T-helper 17 cell (primary cell): ENCODE measurements at regions not wholly inside any gene's neighbourhood (a gene's known extent, or its start where the extent isn't known, plus 50 kb on each side); places are given as distances from the start of the nearest gene placed in this dataset.
"Not testable (repeated sequence)": the region's sequence is repeated elsewhere in the genome, so short reads cannot be mapped to it uniquely, and the experiment has no call there.

ENCODE experiments used
- ATAC-seq: fragments of 150-1000 bp; cut with Tn5 transposase; 2 replicates; pipeline ENCODE4 v1.10.0; 2021; ENCODE audit warnings: mild to moderate bottlenecking, moderate library complexity
- DNase-seq, 3 donors: peaks; one replicate each; pipeline versions ENCODE4 v3.0.0 to v3.0.0-alpha.2; 2020 to 2021
- H3K9me3 ChIP-seq: one replicate; pipeline ENCODE4 v1.7.0; 2013; ENCODE audit warnings: low read length, mild to moderate bottlenecking; ENCODE audit not compliant: control insufficient read depth, poor library complexity, severe bottlenecking
- H3K27ac Mint-ChIP-seq: one replicate; pipeline ENCODE4 v1.8.0; 2022; ENCODE audit warnings: mild to moderate bottlenecking, moderate library complexity, mixed read lengths
- H3K27me3 Mint-ChIP-seq: one replicate; pipeline ENCODE4 v1.8.0; 2022; ENCODE audit warnings: mixed read lengths
- H3K36me3 Mint-ChIP-seq: one replicate; pipeline ENCODE4 v1.8.0; 2022; ENCODE audit warnings: low read depth, mixed read lengths
- H3K4me1 Mint-ChIP-seq: one replicate; pipeline ENCODE4 v1.8.0; 2022; ENCODE audit warnings: mild to moderate bottlenecking, mixed read lengths
- H3K4me3 Mint-ChIP-seq: one replicate; pipeline ENCODE4 v1.8.0; 2022; ENCODE audit warnings: mild to moderate bottlenecking, moderate library complexity, mixed read lengths

DNA sequence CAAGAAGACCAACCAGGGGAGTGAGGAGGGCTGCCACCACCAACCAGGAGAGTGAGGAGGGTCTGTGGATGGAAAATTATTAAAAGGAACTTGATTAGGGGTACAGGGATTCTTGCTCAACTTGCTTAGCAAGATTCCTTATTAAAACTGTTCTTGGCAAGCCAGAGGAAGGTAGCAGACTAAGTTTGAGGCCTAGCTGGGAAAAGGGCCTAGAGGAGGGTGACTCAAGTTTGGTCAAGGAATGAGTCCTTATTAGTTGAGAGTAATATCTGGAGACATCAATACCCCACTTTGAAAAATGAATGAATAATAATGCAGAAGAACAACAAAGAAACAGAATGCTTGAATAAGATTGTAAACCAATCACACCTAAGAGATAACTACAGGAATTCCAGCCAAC, 612.4 kb upstream of the ZFP42 start:
- Mint-ChIP-seq H3K36me3 (no peaks in the 10 kb centered on the region), H3K27me3 (no peaks in the 10 kb centered on the region), H3K4me3 (no peak overlapping the region), H3K4me1 (no peaks in the 10 kb centered on the region), H3K27ac (no peak overlapping the region)
- no peaks in the 10 kb centered on the region for H3K9me3 ChIP-seq
- DNase-seq (no peak), ATAC-seq (no peak)

DNA sequence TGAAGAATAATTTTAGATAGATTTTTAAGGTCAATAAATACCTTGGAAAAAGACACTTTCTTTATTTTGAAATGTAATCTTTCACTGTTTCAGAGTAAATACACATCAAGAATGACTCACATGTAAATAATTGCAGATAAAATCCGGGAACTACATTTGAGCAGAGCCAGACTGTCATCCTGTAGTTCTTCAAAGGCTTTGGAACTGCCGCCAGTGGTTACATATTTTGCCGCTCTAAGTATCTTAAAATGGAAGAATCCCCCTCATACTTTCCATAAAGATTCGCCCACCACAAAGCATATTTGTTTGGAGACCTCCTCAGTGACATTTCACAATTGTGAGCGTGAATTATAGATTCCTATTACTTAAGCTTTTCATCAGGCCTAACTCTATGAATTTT, 607.8 kb upstream of the ZFP42 start:
- H3K9me3 ChIP-seq: no peaks in the 10 kb centered on the region
- DNase-seq (no peak), ATAC-seq (no peak)
- Mint-ChIP-seq H3K4me3 (no peak overlapping the region), H3K36me3 (no peaks in the 10 kb centered on the region), H3K27me3 (no peaks in the 10 kb centered on the region), H3K4me1 (no peaks in the 10 kb centered on the region), H3K27ac (no peak overlapping the region)

DNA sequence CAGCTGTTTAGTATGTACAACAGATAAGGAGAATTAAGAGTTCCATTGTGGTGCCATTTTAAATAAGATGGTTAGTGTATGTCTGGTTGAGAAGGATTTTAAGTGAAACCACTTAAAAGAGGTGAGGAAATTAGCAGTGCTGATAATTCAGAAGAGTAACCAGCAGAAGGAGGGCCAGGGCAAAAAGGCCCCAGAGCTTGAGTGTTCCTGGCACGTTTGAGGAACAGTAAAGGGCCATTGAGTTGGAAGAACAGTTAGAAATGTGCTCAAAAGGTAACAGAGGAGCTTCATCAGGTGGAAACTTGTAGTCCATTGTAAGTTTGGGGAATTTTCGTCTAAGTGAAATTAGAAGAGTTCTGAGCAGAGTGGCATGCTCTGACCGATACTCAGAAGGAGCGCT, 606.2 kb upstream of the ZFP42 start:
- H3K27me3 Mint-ChIP-seq: no peaks in the 10 kb centered on the region
- no peak overlapping the region for H3K4me3 Mint-ChIP-seq

DNA sequence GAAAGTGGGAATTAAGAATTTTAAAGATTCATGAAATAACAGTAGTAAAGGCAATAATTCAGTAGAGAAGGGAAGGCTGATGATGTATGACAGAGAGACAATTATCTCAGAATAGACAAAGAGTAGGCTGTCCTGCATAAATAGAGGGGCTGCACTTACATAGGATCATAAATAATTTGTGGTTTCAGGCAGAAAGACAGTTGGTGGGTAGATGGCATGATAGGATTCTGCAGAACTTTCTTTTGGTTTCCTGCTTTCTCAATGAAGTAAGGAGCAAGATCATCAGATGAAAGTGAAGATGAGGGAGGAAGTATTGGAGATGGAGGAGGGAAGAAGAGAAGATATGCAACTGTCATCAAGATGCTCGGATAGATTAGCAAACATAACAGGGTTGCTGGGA, 604.9 kb upstream of the ZFP42 start:
- Mint-ChIP-seq H3K27me3 (no peaks in the 10 kb centered on the region), H3K36me3 (no peaks in the 10 kb centered on the region), H3K4me3 (no peak overlapping the region), H3K4me1 (no peaks in the 10 kb centered on the region), H3K27ac (no peak overlapping the region)
- ATAC-seq: no peak
- H3K9me3 ChIP-seq: no peaks in the 10 kb centered on the region
- no peak for DNase-seq

More for the DNA sequence above, 606.2 kb upstream of the ZFP42 start:
- no peaks in the 10 kb centered on the region for H3K36me3 Mint-ChIP-seq
- H3K27ac Mint-ChIP-seq: no peak overlapping the region
- ATAC-seq (no peak), DNase-seq (no peak)
- H3K4me1 Mint-ChIP-seq: no peaks in the 10 kb centered on the region
- H3K9me3 ChIP-seq: no peaks in the 10 kb centered on the region

DNA sequence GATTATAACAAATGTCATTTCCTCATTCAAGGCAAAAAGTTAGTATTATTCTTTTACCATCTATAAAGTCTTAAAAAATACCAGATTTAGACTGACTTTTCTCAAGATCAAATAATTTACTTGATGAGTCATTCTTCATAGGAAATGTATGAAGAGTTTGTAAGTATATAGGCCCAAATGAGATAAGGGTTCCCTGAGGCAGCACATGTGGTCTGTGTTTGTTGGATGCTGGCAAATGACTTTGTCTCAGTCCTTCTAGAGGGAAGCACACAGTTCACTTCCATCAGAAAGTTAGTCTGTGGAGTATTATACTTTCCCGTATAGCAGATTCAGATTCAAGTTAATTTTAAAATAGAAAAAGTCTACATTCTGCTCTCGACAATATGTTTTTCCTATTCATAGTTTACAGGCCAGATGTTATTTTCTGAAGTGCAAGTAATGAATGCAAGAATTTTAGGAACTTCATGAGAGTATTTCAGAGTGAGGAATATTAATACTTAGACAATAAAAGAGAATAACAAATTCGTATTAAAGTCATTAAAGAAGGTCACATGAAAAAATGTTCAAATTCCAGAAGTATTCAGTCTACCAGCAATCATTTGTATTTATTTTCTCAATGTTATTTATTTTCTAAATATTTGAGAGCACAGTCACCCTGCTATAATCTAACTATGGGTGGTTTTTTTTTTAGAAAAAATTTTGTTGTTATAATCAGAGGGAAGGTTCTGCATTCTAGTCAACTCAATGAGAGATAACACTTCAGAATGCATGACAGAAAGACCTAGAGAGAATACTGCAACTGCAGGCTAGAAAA, 601.8 kb upstream of the ZFP42 start:
- H3K4me3 Mint-ChIP-seq: no peak overlapping the region
- H3K27me3 Mint-ChIP-seq: no peaks in the 10 kb centered on the region
- no peak overlapping the region for H3K27ac Mint-ChIP-seq
- no peaks in the 10 kb centered on the region for H3K36me3 Mint-ChIP-seq
- H3K9me3 ChIP-seq: no peaks in the 10 kb centered on the region
- no peak for ATAC-seq
- no peaks in the 10 kb centered on the region for H3K4me1 Mint-ChIP-seq
- no peak for DNase-seq

DNA sequence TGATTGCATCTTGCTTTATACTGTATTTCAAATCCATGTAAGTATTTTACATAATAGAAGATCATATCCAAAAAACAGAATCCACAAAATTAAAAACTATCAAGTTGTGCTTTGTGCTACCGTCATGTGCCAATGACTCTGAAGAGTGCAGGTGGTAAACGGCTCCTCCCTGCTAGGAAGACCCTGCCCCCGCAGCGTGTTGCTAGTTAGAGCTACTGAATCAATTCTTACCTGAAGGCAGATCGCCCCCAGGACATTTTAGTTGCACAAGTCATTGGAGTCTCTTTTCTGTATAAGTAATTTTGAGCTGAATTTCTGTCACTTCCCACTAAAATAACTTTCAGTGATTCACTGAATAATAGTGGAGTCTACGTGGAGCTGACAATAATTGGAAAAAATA, 599.5 kb upstream of the ZFP42 start:
- H3K27ac Mint-ChIP-seq: no peak overlapping the region
- H3K27me3 Mint-ChIP-seq: no peaks in the 10 kb centered on the region
- H3K9me3 ChIP-seq: no peaks in the 10 kb centered on the region
- no peaks in the 10 kb centered on the region for H3K36me3 Mint-ChIP-seq
- no peak for DNase-seq
- no peaks in the 10 kb centered on the region for H3K4me1 Mint-ChIP-seq
- H3K4me3 Mint-ChIP-seq: no peak overlapping the region
- ATAC-seq: no peak

DNA sequence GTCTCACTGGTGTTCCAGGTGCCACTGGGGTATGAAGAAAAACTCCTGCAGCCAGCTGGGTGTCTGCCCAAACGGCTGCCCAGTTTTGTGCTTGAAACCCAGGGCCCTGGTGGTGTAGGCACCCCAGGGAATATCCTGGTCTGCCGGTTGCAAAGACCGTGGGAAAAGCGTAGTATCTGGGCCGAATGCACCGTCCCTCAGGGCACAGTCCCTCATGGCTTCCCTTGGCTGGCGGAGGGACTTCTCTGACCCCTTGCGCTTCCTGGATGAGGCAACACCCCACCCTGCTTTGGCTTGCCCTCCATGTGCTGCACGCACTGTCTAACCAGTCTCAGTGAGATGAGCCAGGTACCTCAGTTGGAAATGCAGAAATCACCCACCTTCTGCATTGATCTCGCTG, 587.1 kb upstream of the ZFP42 start:
- H3K36me3 Mint-ChIP-seq, DNase-seq, H3K9me3 ChIP-seq, H3K4me1 Mint-ChIP-seq, H3K27ac Mint-ChIP-seq, H3K4me3 Mint-ChIP-seq, H3K27me3 Mint-ChIP-seq, ATAC-seq: not testable (repeated sequence)

DNA sequence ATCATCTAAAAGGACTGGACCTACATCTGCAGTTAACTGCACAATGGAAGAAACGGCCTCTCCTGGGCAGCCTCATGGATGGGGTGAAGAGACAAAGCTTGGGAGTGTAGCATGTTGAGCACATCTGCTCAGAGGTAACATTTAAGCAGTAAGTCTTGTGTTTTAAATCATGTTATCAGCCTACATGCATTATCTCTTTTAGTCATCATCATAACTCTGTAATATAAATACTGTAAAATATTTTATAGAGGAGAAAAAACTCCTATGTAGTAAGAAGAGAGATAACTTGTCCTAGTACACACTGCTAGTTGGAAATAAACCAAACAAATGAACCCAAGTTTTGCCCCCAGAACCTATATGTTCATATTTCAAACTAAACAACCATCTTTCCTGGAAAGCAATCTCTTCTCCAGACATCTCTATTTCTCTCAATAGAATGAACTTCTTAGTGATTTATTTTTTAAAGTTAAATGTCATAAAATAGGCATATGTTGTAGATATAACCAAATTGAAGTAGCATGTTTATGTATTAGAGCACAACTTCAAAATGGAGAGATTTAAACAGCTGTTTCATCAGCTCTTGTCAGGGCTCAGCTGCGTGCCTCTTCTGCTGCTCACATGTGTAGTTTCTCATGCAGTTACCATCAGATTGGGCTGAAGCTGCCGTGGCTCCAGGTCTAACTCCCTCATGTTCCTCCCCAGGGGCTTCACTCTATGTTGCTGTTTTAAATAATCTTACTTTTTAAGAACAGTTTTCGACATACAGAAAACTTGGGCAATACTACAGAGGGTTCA, 581.8 kb upstream of the ZFP42 start:
- H3K4me1 Mint-ChIP-seq: no peaks in the 10 kb centered on the region
- no peaks in the 10 kb centered on the region for H3K9me3 ChIP-seq
- no peaks in the 10 kb centered on the region for H3K27me3 Mint-ChIP-seq
- DNase-seq (no peak), ATAC-seq (no peak)
- no peak overlapping the region for H3K4me3 Mint-ChIP-seq
- no peaks in the 10 kb centered on the region for H3K36me3 Mint-ChIP-seq
- H3K27ac Mint-ChIP-seq: no peak overlapping the region

DNA sequence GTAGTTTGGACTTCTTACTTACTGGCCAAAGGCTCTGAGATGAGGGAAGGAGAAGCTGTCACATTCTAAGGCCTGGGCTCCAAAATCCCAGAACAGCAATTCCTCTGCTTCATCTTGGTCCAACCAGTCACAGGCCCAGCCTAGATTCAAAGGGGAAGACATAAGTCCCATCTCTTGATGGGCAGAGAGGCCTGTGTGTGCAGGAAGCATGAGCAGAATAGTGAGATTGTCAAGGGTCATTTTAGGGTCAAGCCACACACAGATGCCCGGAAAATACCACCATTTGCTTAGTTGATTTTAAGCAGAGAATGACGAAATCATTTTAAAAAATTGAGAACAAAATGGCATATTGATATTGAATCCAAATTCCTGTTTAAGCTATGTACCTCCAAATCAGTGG, 580.9 kb upstream of the ZFP42 start:
- ATAC-seq (no peak), DNase-seq (no peak)
- Mint-ChIP-seq H3K36me3 (no peaks in the 10 kb centered on the region), H3K4me3 (no peak overlapping the region), H3K27ac (no peak overlapping the region), H3K4me1 (no peaks in the 10 kb centered on the region), H3K27me3 (no peaks in the 10 kb centered on the region)
- H3K9me3 ChIP-seq: no peaks in the 10 kb centered on the region

DNA sequence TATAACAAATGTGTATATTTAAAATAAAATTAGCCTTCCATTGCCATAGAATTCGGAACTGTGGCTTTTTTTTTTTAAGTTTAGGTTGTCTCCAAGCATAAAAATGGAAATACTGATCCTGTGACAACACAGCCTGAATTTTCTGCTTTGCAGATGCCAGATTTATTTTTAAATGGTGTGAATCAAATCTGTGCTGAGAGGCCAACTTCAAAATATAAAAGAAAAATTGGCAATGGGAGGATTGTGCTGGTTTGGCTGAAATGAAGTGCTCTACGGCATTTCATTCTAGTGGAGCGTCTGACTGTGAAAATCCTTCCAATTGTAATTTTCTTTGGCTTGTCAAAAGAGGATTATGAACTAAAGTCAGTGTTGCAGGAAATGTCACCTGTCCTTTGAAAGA, 580.3 kb upstream of the ZFP42 start:
- Mint-ChIP-seq H3K4me3 (no peak overlapping the region), H3K27me3 (no peaks in the 10 kb centered on the region), H3K27ac (no peak overlapping the region), H3K4me1 (no peaks in the 10 kb centered on the region), H3K36me3 (no peaks in the 10 kb centered on the region)
- DNase-seq (no peak), ATAC-seq (no peak)
- H3K9me3 ChIP-seq: no peaks in the 10 kb centered on the region

DNA sequence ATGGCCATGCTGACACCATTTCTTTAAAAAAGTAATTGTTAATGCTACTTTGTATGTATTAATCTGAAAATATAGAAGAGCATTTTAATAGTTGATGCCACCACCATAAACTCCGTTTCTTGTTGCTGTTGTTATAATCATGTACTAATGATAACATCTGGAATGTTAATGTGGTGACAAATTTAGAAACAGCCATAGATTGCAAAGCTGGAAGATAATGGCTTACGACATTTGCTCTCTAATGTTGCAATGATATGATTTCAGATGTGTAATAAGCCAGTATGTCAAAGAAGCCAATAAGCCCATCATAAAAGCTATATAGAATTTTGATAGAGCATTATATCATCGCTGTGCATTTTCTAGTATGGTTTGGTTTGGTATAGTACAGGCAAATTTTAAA, 579.4 kb upstream of the ZFP42 start:
- Mint-ChIP-seq H3K36me3 (no peaks in the 10 kb centered on the region), H3K4me3 (no peak overlapping the region), H3K4me1 (no peaks in the 10 kb centered on the region), H3K27ac (no peak overlapping the region), H3K27me3 (no peaks in the 10 kb centered on the region)
- no peak for ATAC-seq
- no peaks in the 10 kb centered on the region for H3K9me3 ChIP-seq
- no peak for DNase-seq

DNA sequence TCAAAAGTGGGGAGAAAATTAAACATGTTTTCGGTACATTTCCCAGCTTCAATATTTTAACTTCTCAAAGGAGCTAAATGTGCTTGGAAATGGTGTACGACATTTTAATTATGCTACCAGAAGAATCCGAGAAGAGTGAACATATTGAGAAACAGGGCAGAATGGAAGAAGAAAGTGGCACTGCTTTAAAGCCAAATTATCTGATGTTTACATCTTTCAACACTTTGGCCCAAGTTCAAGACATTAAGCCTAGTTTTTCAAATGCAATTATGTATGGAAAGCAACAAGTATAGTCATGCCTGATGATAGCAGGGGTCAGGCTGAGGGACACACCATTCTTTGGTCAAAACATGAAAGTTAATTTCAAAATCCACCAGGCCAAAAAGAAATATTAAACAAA, 577.9 kb upstream of the ZFP42 start:
- DNase-seq (no peak), ATAC-seq (no peak)
- Mint-ChIP-seq H3K36me3 (no peaks in the 10 kb centered on the region), H3K27me3 (no peaks in the 10 kb centered on the region), H3K4me1 (no peaks in the 10 kb centered on the region), H3K4me3 (no peak overlapping the region), H3K27ac (no peak overlapping the region)
- H3K9me3 ChIP-seq: no peaks in the 10 kb centered on the region

DNA sequence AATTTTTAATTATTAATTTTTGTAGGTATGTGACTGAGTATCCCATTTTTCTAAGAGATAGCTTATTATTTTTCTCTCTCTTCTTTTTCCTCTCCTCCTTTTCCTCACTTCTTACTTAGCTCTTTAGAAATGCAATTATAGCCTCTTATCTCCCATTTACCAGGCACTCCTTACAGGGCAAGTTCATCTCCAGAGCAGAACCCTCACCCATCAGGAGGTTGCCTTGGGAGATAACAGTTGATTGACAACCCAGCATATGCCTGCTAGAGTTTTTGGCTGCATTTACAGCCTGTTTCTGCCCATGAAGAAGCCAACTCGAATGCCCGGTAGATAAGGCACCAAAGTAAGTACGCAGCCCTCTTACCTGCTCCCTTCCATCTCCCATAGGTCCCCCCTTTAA, 572.9 kb upstream of the ZFP42 start:
- Mint-ChIP-seq H3K27ac (no peak overlapping the region), H3K4me1 (no peaks in the 10 kb centered on the region), H3K27me3 (no peaks in the 10 kb centered on the region), H3K36me3 (no peaks in the 10 kb centered on the region), H3K4me3 (no peak overlapping the region)
- no peak for DNase-seq
- no peaks in the 10 kb centered on the region for H3K9me3 ChIP-seq
- ATAC-seq: no peak

DNA sequence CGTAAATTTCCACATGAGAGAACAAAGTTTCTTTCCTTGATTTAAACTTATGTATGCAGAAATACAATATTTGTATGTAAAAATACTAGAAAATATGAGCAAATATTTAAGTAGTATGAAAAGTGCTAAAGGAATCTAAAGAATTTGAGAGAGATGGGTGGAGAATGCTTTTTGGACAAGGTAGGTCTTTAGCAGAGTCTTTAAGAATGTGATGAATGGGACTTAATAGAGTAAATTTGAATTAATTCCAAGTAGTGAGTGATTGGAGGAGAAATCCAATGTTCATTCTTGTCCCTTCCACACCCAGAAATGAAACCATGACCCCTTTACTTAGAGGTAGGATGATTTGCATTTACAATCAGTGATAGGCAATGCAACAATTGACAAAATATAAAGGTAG, 570.9 kb upstream of the ZFP42 start:
- no peaks in the 10 kb centered on the region for H3K4me1 Mint-ChIP-seq
- no peak overlapping the region for H3K4me3 Mint-ChIP-seq
- H3K27me3 Mint-ChIP-seq: no peaks in the 10 kb centered on the region
- no peak overlapping the region for H3K27ac Mint-ChIP-seq
- no peaks in the 10 kb centered on the region for H3K9me3 ChIP-seq
- ATAC-seq: no peak
- no peaks in the 10 kb centered on the region for H3K36me3 Mint-ChIP-seq
- DNase-seq: no peak
